GM19452 (cell line): ENCODE measurements at regions not wholly inside any gene's neighbourhood (a gene's known extent, or its start where the extent isn't known, plus 50 kb on each side); places are given as distances from the start of the nearest gene placed in this dataset.

Experiments used
- ATAC-seq: cut with Tn5 transposase; IDR thresholded peaks from one replicate; pipeline ENCODE4 v1.9.1; 2021; ENCODE audit not compliant: unreplicated experiment

GRCh38 chr3:106376016-106376570, 507.3 kb upstream of the CBLB start:
- ATAC-seq, result no peak

- ATAC-seq, result no peak
Measured at GRCh38 chr3:106379251-106379750, 510.5 kb upstream of the CBLB start.

GRCh38 chr3:106380232-106380631, 511.4 kb upstream of the CBLB start:
- no peak for ATAC-seq

GRCh38 chr3:106381286-106381938, 512.6 kb upstream of the CBLB start:
- no peak for ATAC-seq

GRCh38 chr3:106381939-106382335, 513.1 kb upstream of the CBLB start:
- no peak for ATAC-seq

GRCh38 chr3:106386050-106386449, 517.2 kb upstream of the CBLB start:
- no peak for ATAC-seq

- no peak for ATAC-seq
Measured at GRCh38 chr3:106392915-106393314, 524.1 kb upstream of the CBLB start.

GRCh38 chr3:106397006-106397405, 528.2 kb upstream of the CBLB start:
- no peak for ATAC-seq

GRCh38 chr3:106398891-106399600, 530.2 kb upstream of the CBLB start:
- ATAC-seq, result no peak

- no peak for ATAC-seq
Measured at GRCh38 chr3:106399761-106400160, 530.9 kb upstream of the CBLB start.

- ATAC-seq, result no peak
Measured at GRCh38 chr3:106401666-106402490, 533.1 kb upstream of the CBLB start.

- no peak for ATAC-seq
Measured at GRCh38 chr3:106403371-106404145, 534.7 kb upstream of the CBLB start.

GRCh38 chr3:106413683-106414082, 544.9 kb upstream of the CBLB start:
- ATAC-seq, result no peak

- no peak for ATAC-seq
Measured at GRCh38 chr3:106420628-106421027, 551.8 kb upstream of the CBLB start.

GRCh38 chr3:106421426-106421825, 552.6 kb upstream of the CBLB start:
- no peak for ATAC-seq

GRCh38 chr3:106421909-106422308, 553.1 kb upstream of the CBLB start:
- ATAC-seq, result no peak

GRCh38 chr3:106423321-106424225, 554.8 kb upstream of the CBLB start:
- ATAC-seq, result no peak

GRCh38 chr3:106425026-106425425, 556.2 kb upstream of the CBLB start:
- ATAC-seq, result no peak

- no peak for ATAC-seq
Measured at GRCh38 chr3:106425916-106426315, 557.1 kb upstream of the CBLB start.

GRCh38 chr3:106428565-106428994, 559.8 kb upstream of the CBLB start:
- ATAC-seq, result no peak
